ENCODE measurements at regions not wholly inside any gene's neighbourhood (a gene's known extent, or its start where the extent isn't known, plus 50 kb on each side); places are given as distances from the start of the nearest gene placed in this dataset.

DNA sequence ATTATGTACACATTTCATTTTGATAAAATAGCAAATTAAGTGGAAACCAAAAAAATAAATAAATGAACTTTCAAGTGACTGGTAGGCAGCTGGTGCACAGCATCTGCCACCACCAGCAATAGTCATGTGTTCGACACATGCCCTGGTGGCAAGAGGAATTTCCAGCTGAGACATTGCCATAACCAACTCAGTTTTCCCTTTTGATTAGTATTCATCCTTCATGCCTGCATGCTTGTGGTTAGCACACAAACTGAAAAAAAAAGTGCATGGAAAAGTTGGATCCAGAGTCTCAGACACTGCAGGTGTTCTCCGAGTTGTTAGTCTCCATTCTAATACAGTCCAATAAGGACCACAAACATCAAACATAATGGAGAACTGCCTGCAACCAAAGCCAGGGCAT is 156.0 kb upstream of the SOX4 start:
- no peak for TF ChIP-seq POLR2A (IDR thresholded peaks at IDR 0.05)
- TF ChIP-seq, protein P1, sequence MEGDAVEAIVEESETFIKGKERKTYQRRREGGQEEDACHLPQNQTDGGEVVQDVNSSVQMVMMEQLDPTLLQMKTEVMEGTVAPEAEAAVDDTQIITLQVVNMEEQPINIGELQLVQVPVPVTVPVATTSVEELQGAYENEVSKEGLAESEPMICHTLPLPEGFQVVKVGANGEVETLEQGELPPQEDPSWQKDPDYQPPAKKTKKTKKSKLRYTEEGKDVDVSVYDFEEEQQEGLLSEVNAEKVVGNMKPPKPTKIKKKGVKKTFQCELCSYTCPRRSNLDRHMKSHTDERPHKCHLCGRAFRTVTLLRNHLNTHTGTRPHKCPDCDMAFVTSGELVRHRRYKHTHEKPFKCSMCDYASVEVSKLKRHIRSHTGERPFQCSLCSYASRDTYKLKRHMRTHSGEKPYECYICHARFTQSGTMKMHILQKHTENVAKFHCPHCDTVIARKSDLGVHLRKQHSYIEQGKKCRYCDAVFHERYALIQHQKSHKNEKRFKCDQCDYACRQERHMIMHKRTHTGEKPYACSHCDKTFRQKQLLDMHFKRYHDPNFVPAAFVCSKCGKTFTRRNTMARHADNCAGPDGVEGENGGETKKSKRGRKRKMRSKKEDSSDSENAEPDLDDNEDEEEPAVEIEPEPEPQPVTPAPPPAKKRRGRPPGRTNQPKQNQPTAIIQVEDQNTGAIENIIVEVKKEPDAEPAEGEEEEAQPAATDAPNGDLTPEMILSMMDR (IDR thresholded peaks at IDR 0.05): no peak
- no peak for TF ChIP-seq POLR2AphosphoS5 (IDR thresholded peaks at IDR 0.05)
